ENCODE measurements at regions not wholly inside any gene's neighbourhood (a gene's known extent, or its start where the extent isn't known, plus 50 kb on each side); places are given as distances from the start of the nearest gene placed in this dataset.

GRCh38 chr20:17871181-17871580 lies 97.4 kb downstream of the SNX5 start:
- Histone ChIP-seq H3K27ac (no peak overlapping the region), H3K36me3 (no peaks in the 10 kb centered on the region), H3K27me3 (ENCODE audit: insufficient read depth, low read depth, severe bottlenecking) (no peaks in the 10 kb centered on the region), H3K9me3 (ENCODE audit: severe bottlenecking) (no peaks in the 10 kb centered on the region), H3K4me3 (ENCODE audit: low read depth, low read length) (no peak overlapping the region)
- DNase-seq: no peak
- TF ChIP-seq CTCF (IDR thresholded peaks at IDR 0.05; ENCODE audit: low read depth, low read length): no peak

GRCh38 chr20:17870086-17870740 lies 98.4 kb downstream of the SNX5 start:
- no peaks in the 10 kb centered on the region for H3K36me3 ChIP-seq
- TF ChIP-seq CTCF (IDR thresholded peaks at IDR 0.05; ENCODE audit: low read depth, low read length): no peak
- H3K4me3 ChIP-seq (ENCODE audit: low read depth, low read length): no peak overlapping the region
- no peak for DNase-seq
- no peak overlapping the region for H3K27ac ChIP-seq
- no peaks in the 10 kb centered on the region for H3K9me3 ChIP-seq (ENCODE audit: severe bottlenecking)
- no peaks in the 10 kb centered on the region for H3K27me3 ChIP-seq (ENCODE audit: insufficient read depth, low read depth, severe bottlenecking)

- no peak for TF ChIP-seq CTCF (IDR thresholded peaks at IDR 0.05; ENCODE audit: low read depth, low read length)
- no peak overlapping the region for H3K4me3 ChIP-seq (ENCODE audit: low read depth, low read length)
- no peak for DNase-seq
- H3K36me3 ChIP-seq: no peaks in the 10 kb centered on the region
- no peaks in the 10 kb centered on the region for H3K9me3 ChIP-seq (ENCODE audit: severe bottlenecking)
- no peak overlapping the region for H3K27ac ChIP-seq
- no peaks in the 10 kb centered on the region for H3K27me3 ChIP-seq (ENCODE audit: insufficient read depth, low read depth, severe bottlenecking)
Measured at GRCh38 chr20:17869295-17869994, 99.1 kb downstream of the SNX5 start.

- H3K27ac ChIP-seq: no peak overlapping the region
- no peak for DNase-seq
- no peak for TF ChIP-seq CTCF (IDR thresholded peaks at IDR 0.05; ENCODE audit: low read depth, low read length)
- no peaks in the 10 kb centered on the region for H3K36me3 ChIP-seq
- H3K27me3 ChIP-seq (ENCODE audit: insufficient read depth, low read depth, severe bottlenecking): no peaks in the 10 kb centered on the region
- no peak overlapping the region for H3K4me3 ChIP-seq (ENCODE audit: low read depth, low read length)
- H3K9me3 ChIP-seq (ENCODE audit: severe bottlenecking): no peaks in the 10 kb centered on the region
Measured at GRCh38 chr20:17868700-17869231, 99.8 kb downstream of the SNX5 start.

- H3K36me3 ChIP-seq: no peaks in the 10 kb centered on the region
- no peak overlapping the region for H3K27ac ChIP-seq
Measured at GRCh38 chr20:17868151-17868550, 100.4 kb downstream of the SNX5 start.

More at GRCh38 chr20:17868151-17868550, 100.4 kb downstream of the SNX5 start:
- TF ChIP-seq CTCF (IDR thresholded peaks at IDR 0.05; ENCODE audit: low read depth, low read length): no peak
- DNase-seq: no peak
- Histone ChIP-seq H3K9me3 (ENCODE audit: severe bottlenecking) (no peaks in the 10 kb centered on the region), H3K4me3 (ENCODE audit: low read depth, low read length) (no peak overlapping the region), H3K27me3 (ENCODE audit: insufficient read depth, low read depth, severe bottlenecking) (no peaks in the 10 kb centered on the region)
